Fibroblast of skin of scalp (primary cell): ENCODE measurements at regions not wholly inside any gene's neighbourhood (a gene's known extent, or its start where the extent isn't known, plus 50 kb on each side); places are given as distances from the start of the nearest gene placed in this dataset.

Source experiments
- DNase-seq: peaks from one replicate; pipeline ENCODE4 v3.0.0-alpha.2; 2013

DNA sequence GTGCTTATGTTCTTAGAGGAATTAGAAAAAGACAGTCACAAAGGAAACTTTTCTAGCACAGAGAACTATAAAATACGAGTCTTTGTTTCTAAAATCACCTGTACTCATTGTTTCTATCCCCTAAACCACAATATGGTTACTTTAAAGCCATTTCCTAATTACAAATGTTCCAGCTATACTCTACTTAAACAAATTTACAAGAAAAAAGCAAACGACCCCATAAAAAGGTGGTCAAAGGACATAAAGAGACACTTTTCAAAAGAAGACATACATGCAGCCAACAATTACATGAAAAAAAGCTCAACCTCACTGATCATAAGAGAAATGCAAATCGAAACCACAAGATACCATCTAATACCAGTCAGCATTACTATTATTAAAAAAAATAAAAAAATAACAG, 447.3 kb downstream of the RAB28 start:
- DNase-seq = no peak

DNA sequence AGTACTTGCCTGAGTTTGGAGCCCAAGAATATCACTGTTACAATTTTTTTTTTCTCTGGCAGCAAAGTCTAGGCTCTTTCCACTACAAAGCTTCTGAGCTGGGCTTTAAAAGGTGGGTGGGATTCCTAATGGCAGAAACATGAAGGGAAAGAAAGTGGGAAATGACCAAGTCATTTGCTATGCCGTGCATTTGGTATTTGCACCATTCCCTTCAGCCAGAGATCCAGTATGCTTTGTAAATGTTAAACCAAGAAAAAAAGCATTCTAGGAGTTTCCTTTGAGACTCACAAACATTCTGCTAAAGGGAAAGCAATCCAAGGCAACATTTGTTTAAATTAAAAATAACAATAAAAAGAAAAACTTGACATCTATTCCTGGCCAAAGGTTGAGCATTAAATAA, 451.2 kb downstream of the RAB28 start:
- DNase-seq = no peak

GRCh38 chr4:13024147-13025105, 459.7 kb downstream of the RAB28 start:
- DNase-seq = no peak

DNA sequence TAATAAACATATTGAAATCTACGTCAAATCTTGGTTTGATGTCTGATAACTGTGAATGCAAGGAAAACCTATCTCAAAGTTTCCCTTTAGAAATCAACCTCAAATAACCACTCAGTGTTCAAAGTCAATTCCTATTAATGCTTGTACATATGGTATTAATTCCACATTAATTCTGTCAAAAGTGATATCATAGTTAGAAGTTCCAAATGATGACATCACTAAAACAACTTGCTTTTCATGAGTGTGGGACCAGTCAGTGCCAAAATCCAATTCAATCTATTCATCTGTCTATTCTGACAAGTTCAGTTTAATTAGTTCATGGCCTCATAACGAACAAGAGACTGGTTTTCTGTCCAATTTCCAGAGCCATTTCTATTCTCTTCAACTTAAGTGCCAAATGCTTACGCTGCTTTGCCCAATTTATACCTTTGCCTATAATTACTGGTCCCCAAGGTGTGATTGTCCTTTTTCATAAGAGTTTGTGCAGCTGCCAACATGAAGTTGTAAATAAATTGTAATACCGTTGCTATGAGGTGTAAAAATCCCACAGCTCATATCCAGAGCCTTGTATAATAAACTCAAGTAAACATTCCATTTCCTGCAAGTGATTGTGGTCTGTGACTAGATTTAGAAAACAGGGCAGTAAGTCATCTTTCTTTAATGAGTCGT, 476.2 kb downstream of the RAB28 start:
- DNase-seq = no peak

DNA sequence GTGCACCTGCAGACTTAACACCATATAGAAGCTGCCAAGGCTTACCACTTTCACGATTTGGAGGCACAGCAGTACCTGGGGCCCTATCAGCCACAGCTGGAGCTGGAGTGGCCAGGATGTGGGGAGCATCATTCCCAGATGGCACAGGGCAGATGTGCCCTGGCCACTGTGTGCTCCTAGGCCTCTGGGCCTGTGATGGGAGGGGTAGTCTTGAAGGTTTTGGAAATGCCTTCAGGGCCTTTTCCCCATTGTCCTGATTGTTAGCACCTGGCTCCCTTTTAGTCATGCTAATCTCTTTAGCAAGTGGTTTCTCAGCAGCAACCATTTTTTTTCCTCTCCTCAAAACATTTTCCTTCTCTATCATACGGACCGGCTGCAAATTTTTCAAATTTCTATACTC, 490.2 kb downstream of the RAB28 start:
- DNase-seq = no peak

- DNase-seq = no peak
Observed at GRCh38 chr4:12987284-12987683, 496.9 kb downstream of the RAB28 start.

GRCh38 chr4:12979797-12980196, 504.3 kb downstream of the RAB28 start:
- no peak for DNase-seq

GRCh38 chr4:12978310-12978709, 505.8 kb downstream of the RAB28 start:
- DNase-seq = no peak

- DNase-seq = no peak
Observed at GRCh38 chr4:12975511-12975910, 508.6 kb downstream of the RAB28 start.

- no peak for DNase-seq
Observed at GRCh38 chr4:12973522-12973921, 510.6 kb downstream of the RAB28 start.

DNA sequence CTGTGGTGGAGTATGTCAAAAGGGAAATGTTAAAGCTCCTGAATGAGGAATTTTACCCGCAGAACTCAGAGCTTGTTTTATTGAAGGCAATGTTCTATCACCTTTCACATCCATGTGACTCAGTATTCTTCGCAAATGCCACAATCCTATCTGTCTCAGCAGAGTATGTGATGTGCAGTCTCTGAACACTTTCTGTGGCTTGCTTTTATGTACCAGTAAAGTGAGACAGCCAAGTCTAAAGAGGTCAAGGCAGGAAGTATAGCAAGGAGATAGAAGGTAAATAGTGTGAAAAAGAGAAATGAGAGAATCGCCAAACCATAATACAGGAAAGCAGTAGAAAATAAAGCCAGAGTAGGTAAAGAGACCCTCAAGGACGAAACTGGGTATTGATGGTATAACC, 515.8 kb downstream of the RAB28 start:
- DNase-seq = no peak

- no peak for DNase-seq
Observed at GRCh38 chr4:12966726-12967125, 517.4 kb downstream of the RAB28 start.

GRCh38 chr4:12965334-12965733, 518.8 kb downstream of the RAB28 start:
- DNase-seq = no peak

DNA sequence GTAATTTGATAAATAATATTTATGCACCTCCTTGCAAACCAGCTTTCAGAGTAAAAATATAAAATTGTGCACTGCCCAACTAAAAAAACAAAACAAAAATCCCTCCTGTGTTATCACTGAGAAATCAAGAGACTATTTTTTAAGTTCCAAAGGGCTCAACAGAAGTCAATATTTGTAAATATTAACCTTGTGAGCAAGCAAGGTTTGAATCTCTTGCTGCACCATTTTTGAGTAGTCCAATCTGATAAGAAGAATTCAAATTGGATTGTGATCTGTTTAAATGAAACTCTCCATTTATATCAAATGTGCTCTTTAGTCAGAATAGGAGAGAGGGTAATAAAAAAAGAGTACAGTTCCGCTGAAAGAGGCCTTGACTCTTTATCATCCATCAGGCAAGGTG, 520.2 kb downstream of the RAB28 start:
- DNase-seq = no peak

DNA sequence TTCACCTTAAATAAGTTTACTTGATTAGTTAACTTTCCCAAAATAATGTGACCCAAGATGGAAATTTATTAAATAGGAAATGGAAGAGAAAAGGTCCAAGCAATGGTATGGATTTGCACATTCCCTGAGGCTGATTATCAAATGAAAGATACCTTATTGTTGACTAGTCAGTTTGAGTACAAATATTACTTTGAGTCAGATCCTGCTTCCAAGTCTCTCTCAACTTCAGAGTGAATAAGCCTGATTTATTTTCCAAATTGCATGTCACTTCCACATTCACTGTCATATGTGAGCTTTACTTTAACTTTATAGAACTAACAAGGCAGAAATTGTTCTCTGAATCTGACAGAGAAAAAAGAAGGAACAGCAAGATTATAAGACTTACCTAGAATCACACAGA, 520.8 kb downstream of the RAB28 start:
- no peak for DNase-seq

- no peak for DNase-seq
Observed at GRCh38 chr4:12961713-12962112, 522.4 kb downstream of the RAB28 start.

- no peak for DNase-seq
Observed at GRCh38 chr4:12958436-12958835, 525.7 kb downstream of the RAB28 start.

- no peak for DNase-seq
Observed at GRCh38 chr4:12957108-12957507, 527.0 kb downstream of the RAB28 start.

GRCh38 chr4:12956026-12956425, 528.1 kb downstream of the RAB28 start:
- DNase-seq = no peak

GRCh38 chr4:12949719-12950490, 534.2 kb downstream of the RAB28 start:
- DNase-seq = no peak

- DNase-seq = no peak
Observed at GRCh38 chr4:12943069-12943468, 541.1 kb downstream of the RAB28 start.

DNA sequence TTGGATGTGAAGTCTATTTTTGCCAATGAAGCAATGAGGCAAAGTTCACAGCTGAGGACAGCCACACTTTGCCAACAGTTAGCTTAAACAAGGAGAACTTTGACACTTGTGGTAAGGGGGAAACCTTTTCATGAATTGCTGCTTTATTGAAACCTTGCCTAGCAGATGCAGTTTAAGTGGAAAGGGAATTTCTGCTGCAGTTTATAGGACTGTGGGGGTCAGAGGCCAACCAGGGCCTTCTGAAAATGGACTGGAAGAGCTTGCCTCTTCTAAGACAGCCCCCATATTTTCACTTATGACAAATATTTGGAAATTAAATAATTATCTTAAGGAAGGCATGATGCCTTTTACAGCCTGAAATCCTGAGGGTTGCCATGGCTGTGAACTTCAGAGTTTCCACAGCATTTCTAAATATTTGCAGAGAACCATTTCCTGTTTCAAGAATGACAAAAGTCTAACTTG, 550.3 kb downstream of the RAB28 start:
- no peak for DNase-seq

DNA sequence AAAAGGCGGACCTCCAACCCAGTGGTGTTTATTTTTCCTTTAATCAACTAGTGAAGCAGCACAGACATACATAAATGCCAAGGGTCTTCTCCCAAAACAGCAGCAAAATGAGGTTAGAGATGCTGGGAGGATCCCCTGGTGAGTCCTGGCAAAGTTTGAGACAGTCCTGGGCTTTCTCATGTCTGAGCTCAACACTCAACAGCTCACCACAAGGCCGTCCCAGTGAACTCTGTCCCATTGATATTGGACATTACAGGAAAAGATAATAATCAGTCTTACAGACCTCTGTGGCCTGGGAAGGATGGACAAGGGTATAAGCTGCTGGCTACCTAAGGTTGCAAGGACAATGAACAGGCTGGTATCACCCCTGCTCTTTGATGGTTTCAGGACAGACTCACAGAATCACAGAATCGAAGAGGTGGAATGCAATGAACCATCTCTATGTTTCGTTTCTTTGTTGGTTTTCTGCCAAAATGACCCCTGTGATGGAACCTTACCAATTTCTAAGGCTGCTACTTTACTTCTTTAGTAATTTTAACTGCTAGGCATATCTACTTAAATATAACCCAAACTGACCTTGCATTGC, 551.8 kb downstream of the RAB28 start:
- no peak for DNase-seq
